Activated CD4-positive, alpha-beta memory T cell treated with anti-CD3 and anti-CD28 coated beads, Interleukin-2, amount 10 ng/mL, durations not matched to agents 7 days and 5 days (primary cell): ENCODE measurements at regions not wholly inside any gene's neighbourhood (a gene's known extent, or its start where the extent isn't known, plus 50 kb on each side); places are given as distances from the start of the nearest gene placed in this dataset.

Source experiments
- CTCF ChIA-PET: fragments of 350-600 bp; sonication (Branson Sonifier 250); formaldehyde crosslinking; loops from one replicate; lab custom pipeline; 2021; ENCODE audit warnings: antibody characterized with exemption, inconsistent platforms; lab: Charles Lee
- POLR2A ChIA-PET: fragments of 350-600 bp; sonication (Branson Sonifier 250); formaldehyde crosslinking; loops from one replicate; lab custom pipeline; 2021; ENCODE audit warnings: antibody characterized with exemption; lab: Charles Lee
- DNase-seq: peaks from one replicate; pipeline ENCODE4 v3.0.0-alpha.2; 2020
- H3K27ac Mint-ChIP-seq: one replicate; pipeline ENCODE4 v1.8.0; 2021; ENCODE audit warnings: mild to moderate bottlenecking, mixed read lengths
- H3K27me3 Mint-ChIP-seq: one replicate; pipeline ENCODE4 v1.8.0; 2021; ENCODE audit warnings: mixed read lengths
- H3K36me3 Mint-ChIP-seq: one replicate; pipeline ENCODE4 v1.8.0; 2021; ENCODE audit warnings: low read depth, mixed read lengths
- H3K4me1 Mint-ChIP-seq: one replicate; pipeline ENCODE4 v1.8.0; 2021; ENCODE audit warnings: mixed read lengths
- H3K4me3 Mint-ChIP-seq: one replicate; pipeline ENCODE4 v1.8.0; 2021; ENCODE audit warnings: mild to moderate bottlenecking, mixed read lengths
- H3K9me3 Mint-ChIP-seq: one replicate; pipeline ENCODE4 v1.8.0; 2021; ENCODE audit warnings: mixed read lengths

- CTCF ChIA-PET = no interaction called here
Observed at GRCh38 chrX:4935846-4936245, 1222.4 kb upstream of the PRKX start.

DNA sequence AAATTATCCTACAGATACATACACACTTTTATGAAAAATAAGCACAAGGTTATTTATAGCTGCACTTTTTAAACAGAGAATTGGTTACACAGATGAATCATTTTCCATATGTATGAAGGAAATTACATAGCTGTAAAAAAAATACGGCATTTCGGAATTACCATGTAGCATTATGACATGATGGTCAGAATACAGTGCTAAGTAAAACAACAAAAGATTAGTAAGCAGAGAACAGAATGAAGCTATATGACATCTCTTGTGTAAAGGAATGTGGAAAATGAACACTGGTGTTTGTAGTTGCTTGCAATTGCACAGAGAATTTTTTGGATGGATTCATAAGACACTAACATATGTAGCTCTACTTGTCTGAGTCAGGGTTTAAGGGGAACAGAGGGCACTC lies 1222.0 kb upstream of the PRKX start:
- H3K27ac Mint-ChIP-seq = no peak overlapping the region
- H3K27me3 Mint-ChIP-seq = no peaks in the 10 kb centered on the region
- peaks cover 2% of the 10 kb centered on the region for H3K9me3 Mint-ChIP-seq
- CTCF ChIA-PET = no interaction called here
- H3K36me3 Mint-ChIP-seq = no peaks in the 10 kb centered on the region
- H3K4me1 Mint-ChIP-seq = no peaks in the 10 kb centered on the region
- POLR2A ChIA-PET = no interaction called here
- DNase-seq = no peak
- no peak overlapping the region for H3K4me3 Mint-ChIP-seq

More at GRCh38 chrX:4935846-4936245, 1222.4 kb upstream of the PRKX start:
- DNase-seq = no peak
- POLR2A ChIA-PET = no interaction called here
- Mint-ChIP-seq H3K27ac (no peak overlapping the region), H3K27me3 (no peaks in the 10 kb centered on the region), H3K36me3 (no peaks in the 10 kb centered on the region), H3K9me3 (peaks cover 2% of the 10 kb centered on the region), H3K4me3 (no peak overlapping the region), H3K4me1 (no peaks in the 10 kb centered on the region)

- DNase-seq = no peak
- CTCF ChIA-PET = no interaction called here
- no peaks in the 10 kb centered on the region for H3K36me3 Mint-ChIP-seq
- peaks cover 4% of the 10 kb centered on the region for H3K9me3 Mint-ChIP-seq
- no peaks in the 10 kb centered on the region for H3K4me1 Mint-ChIP-seq
- no peaks in the 10 kb centered on the region for H3K27me3 Mint-ChIP-seq
- POLR2A ChIA-PET = no interaction called here
- H3K27ac Mint-ChIP-seq = no peak overlapping the region
- H3K4me3 Mint-ChIP-seq = no peak overlapping the region
Observed at GRCh38 chrX:4932790-4933189, 1219.3 kb upstream of the PRKX start.

GRCh38 chrX:4930426-4930825 lies 1217.0 kb upstream of the PRKX start:
- no peaks in the 10 kb centered on the region for H3K36me3 Mint-ChIP-seq
- ChIA-PET CTCF (no interaction called here), POLR2A (no interaction called here)
- no peak for DNase-seq
- peaks cover 4% of the 10 kb centered on the region for H3K9me3 Mint-ChIP-seq
- no peak overlapping the region for H3K4me3 Mint-ChIP-seq
- H3K4me1 Mint-ChIP-seq = no peaks in the 10 kb centered on the region
- no peak overlapping the region for H3K27ac Mint-ChIP-seq
- no peaks in the 10 kb centered on the region for H3K27me3 Mint-ChIP-seq

GRCh38 chrX:4925911-4926310 lies 1212.5 kb upstream of the PRKX start:
- Mint-ChIP-seq H3K27ac (no peak overlapping the region), H3K27me3 (no peaks in the 10 kb centered on the region), H3K4me3 (no peak overlapping the region), H3K36me3 (no peaks in the 10 kb centered on the region), H3K9me3 (peaks cover 6% of the 10 kb centered on the region), H3K4me1 (no peaks in the 10 kb centered on the region)
- no peak for DNase-seq
- CTCF ChIA-PET = no interaction called here
- POLR2A ChIA-PET = no interaction called here

- no peaks in the 10 kb centered on the region for H3K27me3 Mint-ChIP-seq
- ChIA-PET POLR2A (no interaction called here), CTCF (no interaction called here)
- H3K36me3 Mint-ChIP-seq = no peaks in the 10 kb centered on the region
- peaks cover 4% of the 10 kb centered on the region for H3K9me3 Mint-ChIP-seq
- no peak overlapping the region for H3K4me3 Mint-ChIP-seq
- no peak overlapping the region for H3K27ac Mint-ChIP-seq
- DNase-seq = no peak
- no peaks in the 10 kb centered on the region for H3K4me1 Mint-ChIP-seq
Observed at GRCh38 chrX:4909348-4909747, 1195.9 kb upstream of the PRKX start.

DNA sequence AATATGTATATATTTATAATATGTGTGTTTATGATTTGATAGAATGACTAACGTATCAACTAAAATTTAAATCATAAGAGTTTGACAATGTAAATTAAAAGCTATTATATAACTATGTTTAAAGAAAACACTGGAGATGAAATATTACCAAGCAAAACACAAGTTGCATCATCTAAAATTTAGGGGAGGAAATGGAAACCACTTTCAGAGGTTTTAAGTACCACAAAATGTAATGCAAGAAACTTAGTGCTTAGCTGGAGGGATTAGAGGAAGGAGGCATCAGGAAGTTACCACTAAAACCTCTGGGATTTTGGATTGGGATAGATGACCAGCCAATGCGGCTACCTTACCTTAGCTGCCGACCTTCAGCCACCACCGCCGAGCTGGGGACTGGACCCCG lies 1192.1 kb upstream of the PRKX start:
- Mint-ChIP-seq H3K27me3 (no peaks in the 10 kb centered on the region), H3K9me3 (peaks cover 4% of the 10 kb centered on the region), H3K4me1 (no peaks in the 10 kb centered on the region), H3K36me3 (no peaks in the 10 kb centered on the region), H3K4me3 (no peak overlapping the region), H3K27ac (no peak overlapping the region)
- DNase-seq = no peak
- POLR2A ChIA-PET = no interaction called here
- CTCF ChIA-PET = no interaction called here

- Mint-ChIP-seq H3K9me3 (no peaks in the 10 kb centered on the region), H3K4me3 (no peak overlapping the region), H3K4me1 (no peaks in the 10 kb centered on the region), H3K27ac (no peak overlapping the region), H3K27me3 (no peaks in the 10 kb centered on the region), H3K36me3 (no peaks in the 10 kb centered on the region)
- DNase-seq = no peak
- ChIA-PET POLR2A (no interaction called here), CTCF (no interaction called here)
Observed at GRCh38 chrX:4881277-4881676, 1167.8 kb upstream of the PRKX start.

- Mint-ChIP-seq H3K27me3 (no peaks in the 10 kb centered on the region), H3K4me3 (no peak overlapping the region), H3K27ac (no peak overlapping the region), H3K9me3 (no peaks in the 10 kb centered on the region), H3K4me1 (no peaks in the 10 kb centered on the region), H3K36me3 (no peaks in the 10 kb centered on the region)
- CTCF ChIA-PET = no interaction called here
- POLR2A ChIA-PET = no interaction called here
- no peak for DNase-seq
Observed at GRCh38 chrX:4878640-4879039, 1165.2 kb upstream of the PRKX start.

- POLR2A ChIA-PET = no interaction called here
- DNase-seq = no peak
- Mint-ChIP-seq H3K27ac (no peak overlapping the region), H3K4me1 (no peaks in the 10 kb centered on the region), H3K27me3 (no peaks in the 10 kb centered on the region), H3K9me3 (no peaks in the 10 kb centered on the region), H3K36me3 (no peaks in the 10 kb centered on the region), H3K4me3 (no peak overlapping the region)
- CTCF ChIA-PET = no interaction called here
Observed at GRCh38 chrX:4876268-4876667, 1162.8 kb upstream of the PRKX start.

GRCh38 chrX:4851534-4851933 lies 1138.1 kb upstream of the PRKX start:
- no peak overlapping the region for H3K27ac Mint-ChIP-seq
- no peaks in the 10 kb centered on the region for H3K9me3 Mint-ChIP-seq
- CTCF ChIA-PET = no interaction called here
- H3K36me3 Mint-ChIP-seq = no peaks in the 10 kb centered on the region
- POLR2A ChIA-PET = no interaction called here
- H3K4me3 Mint-ChIP-seq = no peak overlapping the region
- H3K4me1 Mint-ChIP-seq = no peaks in the 10 kb centered on the region
- DNase-seq = no peak
- no peaks in the 10 kb centered on the region for H3K27me3 Mint-ChIP-seq

DNA sequence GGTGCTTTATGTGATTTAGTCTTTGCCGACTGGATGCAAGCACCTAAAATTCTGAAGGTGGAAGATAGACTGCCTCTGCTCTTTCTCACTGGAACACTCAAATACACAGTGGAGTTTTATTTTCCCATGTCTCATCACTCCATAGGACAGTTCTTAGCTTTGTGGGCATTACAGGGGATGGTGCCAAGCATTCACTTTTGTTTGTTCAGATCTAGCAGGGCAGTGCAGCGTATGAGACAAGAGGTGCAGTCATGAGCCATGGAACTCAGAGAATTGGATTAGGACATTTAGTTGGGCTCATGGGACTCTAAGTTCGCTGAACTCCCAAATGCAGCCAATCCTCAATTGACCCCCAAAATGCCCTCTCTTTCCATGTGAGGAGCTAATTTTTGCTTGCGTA lies 1136.9 kb upstream of the PRKX start:
- CTCF ChIA-PET = no interaction called here
- Mint-ChIP-seq H3K27me3 (no peaks in the 10 kb centered on the region), H3K9me3 (no peaks in the 10 kb centered on the region), H3K4me3 (no peak overlapping the region), H3K27ac (no peak overlapping the region), H3K36me3 (no peaks in the 10 kb centered on the region), H3K4me1 (no peaks in the 10 kb centered on the region)
- DNase-seq = no peak
- POLR2A ChIA-PET = no interaction called here

- Mint-ChIP-seq H3K36me3 (no peaks in the 10 kb centered on the region), H3K9me3 (peaks cover 2% of the 10 kb centered on the region), H3K27me3 (no peaks in the 10 kb centered on the region), H3K27ac (no peak overlapping the region), H3K4me1 (no peaks in the 10 kb centered on the region), H3K4me3 (no peak overlapping the region)
- CTCF ChIA-PET = no interaction called here
- POLR2A ChIA-PET = no interaction called here
- DNase-seq = no peak
Observed at GRCh38 chrX:4844376-4844775, 1130.9 kb upstream of the PRKX start.

- DNase-seq = no peak
- H3K9me3 Mint-ChIP-seq = peaks cover 2% of the 10 kb centered on the region
- H3K36me3 Mint-ChIP-seq = no peaks in the 10 kb centered on the region
- ChIA-PET CTCF (no interaction called here), POLR2A (no interaction called here)
- no peak overlapping the region for H3K4me3 Mint-ChIP-seq
- H3K27me3 Mint-ChIP-seq = no peaks in the 10 kb centered on the region
- no peak overlapping the region for H3K27ac Mint-ChIP-seq
- no peaks in the 10 kb centered on the region for H3K4me1 Mint-ChIP-seq
Observed at GRCh38 chrX:4841216-4841745, 1127.8 kb upstream of the PRKX start.
